NB4 (cell line): ENCODE measurements at regions not wholly inside any gene's neighbourhood (a gene's known extent, or its start where the extent isn't known, plus 50 kb on each side); places are given as distances from the start of the nearest gene placed in this dataset.

Experiments
- DNase-seq: peaks from one replicate; pipeline ENCODE4 v3.0.0; 2010; ENCODE audit warnings: low read depth
- H3K4me3 ChIP-seq: one replicate; pipeline ENCODE4 v1.5.1; 2011; ENCODE audit warnings: mild to moderate bottlenecking, low read depth, low read length, moderate library complexity
- CTCF ChIP-seq: IDR thresholded peaks from one replicate; pipeline ENCODE4 v1.5.1; 2012; ENCODE audit warnings: low read depth, low read length
- MAX ChIP-seq: IDR thresholded peaks from 2 replicates; pipeline ENCODE4 v1.6.1; 2011; ENCODE audit warnings: low read depth, low read length
- MYC ChIP-seq: IDR thresholded peaks from 2 replicates; pipeline ENCODE4 v1.6.1; 2011; ENCODE audit warnings: low read depth, low read length
- POLR2A ChIP-seq: IDR thresholded peaks from 2 replicates; pipeline ENCODE4 v1.6.1; 2011; ENCODE audit warnings: mild to moderate bottlenecking; ENCODE audit not compliant: insufficient read length; ENCODE audit errors: extremely low read depth

DNA sequence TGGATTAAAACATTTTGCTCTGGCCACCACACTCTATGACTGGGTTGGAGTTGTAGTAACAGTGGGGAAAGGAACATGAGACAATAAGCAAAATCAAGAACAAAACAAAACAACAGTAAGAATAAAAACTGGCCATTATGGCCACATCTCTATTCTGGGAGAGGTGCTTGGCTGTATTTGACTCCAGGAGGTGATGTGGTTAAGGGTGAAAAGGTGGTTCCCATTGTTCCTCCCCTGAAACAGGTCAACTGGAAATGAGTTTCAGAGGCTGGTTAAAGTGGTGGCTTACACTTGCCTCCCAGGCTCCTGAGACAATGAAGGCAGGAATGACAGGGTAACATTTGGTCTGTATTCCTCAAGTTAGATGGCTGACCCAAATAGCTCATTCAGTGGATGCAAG is 67.3 kb upstream of the FANCL start:
- no peak overlapping the region for H3K4me3 ChIP-seq
- TF ChIP-seq CTCF (no peak), MYC (no peak)
- no peak for DNase-seq

DNA sequence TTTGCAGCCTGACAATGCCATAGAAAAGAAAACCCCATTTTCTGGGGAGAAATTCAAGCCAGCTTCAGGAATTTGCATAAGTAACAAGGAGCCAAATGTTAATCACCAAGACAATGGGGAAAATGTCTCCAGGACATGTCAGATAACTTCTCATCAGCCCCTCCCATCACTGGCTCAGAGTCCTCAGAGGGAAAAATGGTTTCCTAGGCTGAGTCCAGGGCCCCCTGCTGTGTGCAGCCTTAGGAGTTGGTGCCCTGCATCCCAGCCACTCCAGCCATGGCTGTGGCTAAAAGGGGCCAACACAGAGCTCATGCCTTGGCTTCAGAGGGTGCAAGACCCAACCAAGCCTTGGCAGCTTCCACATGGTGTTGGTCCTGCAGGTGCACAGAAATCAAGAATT is 63.7 kb upstream of the FANCL start:
- no peak for DNase-seq
- H3K4me3 ChIP-seq = no peak overlapping the region
- TF ChIP-seq MAX = no peak
- no peak for TF ChIP-seq CTCF
- no peak for TF ChIP-seq POLR2A
- no peak for TF ChIP-seq MYC

GRCh38 chr2:58299123-58299522 is 58.0 kb upstream of the FANCL start:
- TF ChIP-seq MYC = no peak
- no peak for TF ChIP-seq MAX
- no peak for TF ChIP-seq CTCF
- no peak for TF ChIP-seq POLR2A
- DNase-seq = no peak
- no peak overlapping the region for H3K4me3 ChIP-seq

DNA sequence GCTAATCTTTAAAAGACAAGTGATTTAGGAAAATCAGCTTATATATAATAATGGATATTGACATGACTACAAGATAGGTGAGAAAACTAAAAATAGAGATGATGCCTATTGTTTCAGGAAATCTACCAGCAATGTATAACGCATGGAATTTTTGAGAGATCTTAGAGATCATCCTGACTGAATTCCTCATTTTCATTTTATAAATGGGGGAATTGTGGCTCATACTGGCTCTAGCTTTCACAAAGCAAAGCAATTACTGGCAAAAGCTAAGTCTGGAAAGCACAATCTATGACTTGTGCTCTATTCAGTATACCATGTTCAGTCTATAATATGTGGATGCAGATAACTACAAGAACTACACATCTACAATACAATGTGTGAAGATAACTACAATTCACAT is 51.9 kb upstream of the FANCL start:
- H3K4me3 ChIP-seq = no peak overlapping the region
- TF ChIP-seq CTCF (no peak), POLR2A (no peak), MAX (no peak), MYC (no peak)
- no peak for DNase-seq

GRCh38 chr2:58291726-58292438 is 50.8 kb upstream of the FANCL start:
- TF ChIP-seq MAX (no peak), CTCF (no peak), MYC (no peak), POLR2A (no peak)
- no peak for DNase-seq
- H3K4me3 ChIP-seq = no peak overlapping the region
